ENCODE measurements at regions not wholly inside any gene's neighbourhood (a gene's known extent, or its start where the extent isn't known, plus 50 kb on each side); places are given as distances from the start of the nearest gene placed in this dataset.
"Not testable (repeated sequence)": the region's sequence is repeated elsewhere in the genome, so short reads cannot be mapped to it uniquely, and the experiment has no call there.

DNA sequence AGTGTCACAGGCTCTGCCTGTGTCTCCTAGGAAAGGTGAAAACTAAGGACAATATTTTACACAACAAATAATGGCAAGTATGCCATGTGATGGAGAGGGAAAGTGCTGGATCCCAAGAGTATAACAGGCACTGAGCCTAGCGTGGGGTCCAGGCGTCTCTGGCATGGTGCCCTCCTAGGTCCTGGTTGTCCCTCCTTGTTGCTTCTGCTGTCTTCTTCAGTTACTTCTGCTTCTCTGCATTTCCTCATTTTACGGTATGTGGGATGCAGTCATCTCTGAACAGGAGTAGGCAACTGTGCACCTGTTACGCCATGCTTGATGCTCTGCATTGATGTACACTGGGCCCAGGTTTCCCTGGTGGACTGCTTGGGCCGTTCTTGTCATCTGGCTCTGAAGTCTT, 1480.8 kb downstream of the FOXD4L5 start:
- not testable (repeated sequence) for DNase-seq

DNA sequence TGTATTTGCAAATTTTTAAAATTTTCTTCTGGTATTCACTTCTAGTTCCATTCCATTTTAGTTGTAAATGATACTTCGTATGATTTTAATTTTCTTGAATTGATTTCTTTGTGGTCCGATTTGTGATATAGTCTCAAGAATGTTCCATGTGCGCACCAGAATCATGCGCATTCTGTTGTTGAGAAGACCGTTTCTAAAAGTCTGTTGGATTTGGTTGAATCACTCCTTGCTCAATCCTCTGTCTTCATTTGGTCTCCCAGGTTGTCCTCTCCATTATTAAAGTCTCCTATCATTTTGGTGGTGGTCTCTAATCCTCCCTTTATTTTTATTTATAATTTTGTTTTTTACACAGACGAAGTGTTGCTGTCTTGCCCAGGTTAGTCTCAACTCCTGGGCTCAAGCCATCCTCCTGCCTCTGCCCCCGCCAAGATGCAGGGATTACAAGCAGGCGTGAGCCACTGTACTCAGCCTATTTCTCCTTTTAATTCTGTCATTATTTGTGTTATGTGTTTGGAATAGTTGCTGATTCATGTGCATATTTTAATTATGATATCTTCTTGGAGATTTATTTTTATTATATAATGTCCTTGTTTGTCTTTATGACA, 1490.8 kb downstream of the FOXD4L5 start:
- not testable (repeated sequence) for DNase-seq

DNA sequence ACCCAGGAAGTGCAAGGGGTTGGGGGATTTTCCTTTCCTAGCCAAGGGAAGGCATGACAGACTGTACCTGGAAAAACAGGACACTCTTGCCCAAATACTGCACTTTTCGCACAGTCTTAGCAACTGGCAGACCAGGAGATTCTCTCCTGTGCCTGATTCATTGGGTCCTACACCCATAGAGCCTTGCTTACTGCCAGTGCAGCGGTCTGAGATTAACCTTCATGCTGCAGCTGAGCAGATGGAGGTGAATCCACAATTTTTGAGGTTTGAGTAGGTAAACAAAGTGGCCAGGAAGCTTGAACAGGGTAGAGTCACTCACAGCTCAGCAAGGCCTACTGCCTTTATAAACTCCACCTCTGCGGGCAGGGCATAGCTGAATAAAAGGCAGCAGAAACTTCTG, 1497.6 kb downstream of the FOXD4L5 start:
- DNase-seq, result not testable (repeated sequence)

DNA sequence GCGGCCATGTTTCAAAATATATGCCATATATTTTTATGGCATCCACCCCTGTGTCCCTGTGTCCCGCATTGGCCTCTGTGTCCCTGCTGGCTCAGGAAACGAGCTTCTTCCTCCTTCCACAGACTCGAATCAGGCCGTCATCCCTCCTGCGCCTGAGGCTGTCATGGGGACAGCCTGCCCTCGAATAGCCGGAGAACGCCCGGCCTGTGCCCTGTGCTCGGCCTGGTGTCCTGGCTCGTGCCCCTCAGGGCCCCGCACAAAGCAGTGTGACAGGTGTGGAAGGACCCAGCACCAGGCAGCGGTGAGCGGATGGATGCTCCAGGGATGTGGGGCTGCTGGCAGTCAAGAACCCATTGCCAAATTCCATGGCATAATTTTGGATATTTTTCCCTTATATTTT, 1500.0 kb downstream of the FOXD4L5 start:
- not testable (repeated sequence) for DNase-seq

DNA sequence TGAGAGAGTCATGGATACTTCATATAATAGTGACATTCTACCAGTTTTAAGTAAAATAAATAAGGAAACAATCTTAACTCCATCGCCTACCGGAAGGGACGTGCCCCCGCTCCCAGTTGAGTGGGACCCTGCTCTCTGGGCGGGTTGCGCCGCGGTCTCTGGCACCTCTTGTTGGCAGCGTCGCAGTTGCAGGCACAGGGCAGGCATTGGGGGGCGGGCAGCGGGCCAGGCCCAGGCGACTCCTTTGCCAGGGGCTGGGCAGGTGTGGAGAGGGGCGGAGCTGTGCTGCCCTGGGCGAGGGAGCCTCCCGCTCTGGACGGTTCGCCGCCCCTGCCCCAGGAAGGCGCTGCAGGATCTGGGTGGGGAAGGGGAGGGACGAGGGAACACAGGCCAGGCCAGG, 1500.6 kb downstream of the FOXD4L5 start:
- not testable (repeated sequence) for DNase-seq

DNA sequence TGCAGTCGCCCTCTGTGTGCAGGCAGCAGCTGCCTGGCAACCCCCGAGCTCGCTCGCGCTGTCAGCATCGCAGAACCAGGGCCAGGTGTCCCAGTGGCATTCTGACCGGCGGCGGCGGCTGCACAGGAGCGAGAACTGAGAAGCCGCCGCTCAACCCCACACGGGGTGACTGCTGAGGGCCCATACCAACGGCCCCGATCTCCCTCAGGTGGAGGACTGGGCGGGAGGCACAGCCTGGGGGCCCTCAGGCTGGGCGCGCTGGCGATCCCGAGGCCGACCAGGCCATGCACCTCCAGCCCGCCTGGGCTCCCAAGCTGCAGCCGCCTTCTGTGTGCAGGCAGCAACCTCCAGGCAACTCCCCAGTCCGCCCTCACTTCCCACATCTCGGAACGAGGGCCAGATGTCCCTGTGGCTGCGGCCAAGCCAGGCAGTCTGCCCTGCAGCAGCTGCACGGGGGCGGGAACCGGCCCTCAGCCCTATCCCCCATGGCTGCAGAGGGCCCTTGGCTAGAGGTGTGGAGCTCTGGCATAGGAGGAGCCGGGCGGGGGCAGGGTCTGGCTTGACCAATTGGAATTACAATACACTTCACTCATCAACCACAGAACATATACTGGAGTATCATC, 1503.1 kb downstream of the FOXD4L5 start:
- DNase-seq, result not testable (repeated sequence)

DNA sequence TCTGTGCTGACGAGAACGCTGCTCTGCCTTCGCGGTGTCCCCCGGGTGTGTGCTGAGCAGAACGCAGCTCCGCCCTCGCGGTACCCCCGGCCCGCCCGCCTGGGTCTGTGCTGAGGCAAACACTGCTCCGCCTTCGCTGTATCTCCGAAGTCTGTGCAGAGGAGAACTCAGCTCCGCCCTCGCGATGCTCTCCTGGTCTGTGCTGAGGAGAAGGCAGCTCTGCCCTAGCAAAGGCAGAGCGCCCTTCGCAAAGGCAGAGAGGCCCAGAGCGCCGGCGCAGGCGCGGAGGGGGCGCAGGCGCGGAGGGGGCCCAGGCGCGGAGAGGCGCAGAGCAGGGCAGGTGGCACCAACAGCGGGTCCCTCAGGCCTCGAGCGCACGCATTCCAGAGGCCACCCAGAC, 1503.6 kb downstream of the FOXD4L5 start:
- DNase-seq, result not testable (repeated sequence)

DNA sequence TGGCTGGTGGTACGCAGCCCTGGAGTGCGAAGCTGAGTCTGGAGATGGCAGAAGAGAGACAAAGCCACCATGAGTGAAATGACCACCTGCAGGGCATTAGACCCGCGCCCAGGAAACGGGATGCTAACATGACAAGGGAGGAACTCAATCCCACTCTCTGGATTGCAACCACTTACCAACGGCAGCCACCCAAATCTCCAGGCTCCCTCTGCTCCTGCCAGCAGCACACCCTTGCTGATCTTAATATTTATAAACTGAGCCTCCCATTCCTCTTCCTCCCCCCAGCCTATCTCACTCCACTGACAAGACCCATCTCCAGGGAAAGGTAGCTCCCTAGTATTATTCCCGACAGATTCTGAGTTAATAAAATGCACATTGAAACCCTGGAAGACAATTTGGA, 1508.8 kb downstream of the FOXD4L5 start:
- not testable (repeated sequence) for DNase-seq

DNA sequence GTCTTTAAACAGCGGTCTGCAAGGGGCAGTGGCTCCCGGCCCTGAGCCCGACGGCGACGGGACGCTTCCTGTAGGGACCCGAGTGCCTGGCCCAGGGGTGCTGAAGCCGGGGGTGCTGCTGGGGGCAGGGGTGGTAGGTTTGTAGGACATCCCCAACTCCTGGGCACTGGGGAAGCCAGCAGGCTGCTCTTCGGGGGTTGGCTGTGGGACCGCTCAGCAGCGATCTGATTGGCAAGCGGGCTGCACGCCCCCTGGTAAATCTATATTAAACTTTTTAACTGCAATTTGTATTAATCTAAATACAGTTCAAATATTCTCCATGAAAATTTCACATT, 1510.0 kb downstream of the FOXD4L5 start:
- DNase-seq, result not testable (repeated sequence)

DNA sequence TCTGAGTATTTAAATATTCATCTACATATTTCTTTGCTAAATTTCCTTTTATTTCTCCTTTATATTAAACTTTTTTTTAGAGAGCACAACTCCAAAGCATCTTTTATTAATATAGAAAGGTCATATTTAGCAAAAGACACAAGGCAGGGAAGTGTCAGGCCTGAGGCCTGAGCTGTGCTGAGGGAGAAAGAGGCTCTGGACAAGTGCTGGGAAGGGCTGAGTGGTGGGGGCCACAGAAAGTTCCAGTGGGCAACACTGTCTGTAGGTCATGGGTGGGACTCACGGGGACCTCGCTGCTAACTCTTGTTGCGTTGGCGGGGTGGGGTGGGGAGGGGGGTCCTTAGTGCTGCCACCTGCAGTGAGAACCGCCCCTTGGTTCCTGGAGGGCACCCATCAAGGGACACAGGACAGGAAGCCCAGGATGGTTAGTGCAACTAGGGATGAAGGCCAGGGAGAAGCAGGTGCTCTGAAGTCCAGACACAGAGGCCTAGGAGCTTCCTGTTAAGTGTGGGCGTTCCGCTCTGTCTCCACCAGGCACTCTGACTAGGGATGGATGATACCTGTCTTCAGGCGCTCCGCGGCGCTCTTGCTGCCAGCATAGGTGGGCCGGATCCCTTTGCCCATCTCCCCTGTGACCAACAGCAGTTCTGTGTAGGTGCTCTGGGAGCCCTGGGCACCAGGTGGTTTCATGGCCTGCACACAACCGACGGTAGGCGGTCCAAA, 1510.5 kb downstream of the FOXD4L5 start:
- DNase-seq, result not testable (repeated sequence)

DNA sequence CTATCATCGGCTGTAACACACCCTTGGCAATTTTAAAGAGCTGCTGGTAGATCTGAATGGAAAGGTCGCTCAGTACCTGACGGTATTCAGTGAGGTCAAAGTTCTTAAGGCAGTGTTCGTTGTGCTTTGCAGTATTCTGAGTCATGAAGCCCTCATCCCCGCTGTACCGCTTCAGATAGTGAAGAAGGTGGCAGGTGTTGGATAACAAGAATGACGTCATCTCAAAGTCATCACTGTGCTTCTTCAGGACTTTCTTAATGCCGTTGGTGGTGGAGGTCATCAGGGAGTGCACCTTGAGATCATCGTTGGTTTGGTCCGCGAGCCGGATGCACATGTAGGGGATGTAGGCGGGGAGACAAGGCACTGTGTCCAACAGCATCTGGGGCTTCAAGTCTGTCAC, 1522.8 kb downstream of the FOXD4L5 start:
- not testable (repeated sequence) for DNase-seq

DNA sequence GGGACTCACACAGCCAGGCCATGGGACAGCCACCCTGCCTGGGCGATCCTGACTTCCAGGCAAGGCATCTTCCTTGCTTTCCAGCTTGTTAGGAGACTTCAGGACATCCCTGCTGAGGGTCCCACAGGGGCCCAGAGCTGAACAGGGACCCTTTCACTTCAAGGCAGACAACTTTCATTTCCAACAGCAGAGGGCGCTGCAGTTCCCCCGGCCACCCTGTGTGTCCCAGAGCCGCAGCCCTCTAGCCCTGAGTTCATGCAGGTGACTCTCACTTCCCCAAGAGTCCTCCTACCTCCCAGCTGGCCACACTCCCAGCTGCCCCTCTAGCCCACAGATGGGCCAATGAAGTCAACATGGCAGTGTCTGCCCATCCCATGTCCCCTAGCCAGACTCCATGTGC, 1556.0 kb downstream of the FOXD4L5 start:
- DNase-seq, result not testable (repeated sequence)

DNA sequence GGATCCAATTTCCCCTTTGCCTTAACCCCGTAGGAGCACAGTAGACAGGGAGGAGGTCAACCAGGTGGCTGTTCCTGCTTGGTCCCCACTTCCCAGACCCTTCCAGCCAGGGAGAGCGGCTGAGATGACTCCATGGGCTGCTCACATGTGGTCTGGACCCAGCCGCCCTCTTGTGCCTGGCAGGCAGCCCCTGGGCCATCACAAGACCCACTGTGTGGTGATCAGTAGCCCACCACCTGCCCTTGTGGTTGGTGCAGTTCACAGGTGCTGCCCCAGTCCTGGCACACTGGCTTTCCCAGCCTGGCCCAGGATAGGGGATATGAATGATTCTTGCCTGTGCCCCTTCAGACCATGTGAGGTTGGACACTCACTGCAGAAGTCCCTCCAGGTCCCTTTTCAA, 1556.7 kb downstream of the FOXD4L5 start:
- no peak for DNase-seq

DNA sequence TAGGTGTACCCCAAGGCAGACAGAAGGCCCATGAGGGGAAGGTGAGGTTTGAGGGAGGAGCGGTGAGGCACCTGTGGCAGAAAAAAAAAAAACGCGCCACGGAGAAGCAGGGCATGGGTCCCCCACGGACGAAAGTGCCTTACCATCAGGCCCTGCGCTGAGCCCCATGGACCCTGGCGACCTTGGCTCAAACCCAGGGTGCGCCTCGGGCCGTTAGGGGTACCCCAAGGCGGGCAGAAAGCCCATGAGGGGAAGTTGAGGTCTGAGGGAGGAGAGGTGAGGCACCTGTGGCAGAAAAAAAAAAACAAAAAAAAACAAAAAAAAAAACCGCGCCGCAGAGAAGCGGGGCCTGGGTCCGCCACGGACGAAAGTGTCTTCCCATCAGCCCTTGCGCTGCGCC, 1576.7 kb downstream of the FOXD4L5 start:
- not testable (repeated sequence) for DNase-seq

DNA sequence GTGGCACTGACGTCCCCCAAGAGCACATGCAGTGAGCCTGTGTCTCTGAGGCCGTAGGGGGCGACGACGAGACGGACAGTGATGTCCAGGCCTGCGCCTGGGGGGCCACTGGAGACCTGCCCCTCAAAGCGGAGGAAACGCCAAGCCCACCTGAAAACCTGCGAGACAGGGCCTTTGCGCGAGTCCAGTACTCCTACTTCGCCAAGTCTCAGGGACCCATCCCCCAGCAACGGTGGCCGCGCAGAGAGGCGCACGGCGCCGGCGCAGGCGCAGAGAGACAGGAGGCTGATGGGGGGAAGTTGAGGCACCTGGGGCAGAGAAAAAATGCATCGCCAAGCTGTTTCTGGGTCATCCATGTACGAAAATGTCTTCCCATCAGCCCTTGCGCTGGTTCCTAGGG, 1580.6 kb downstream of the FOXD4L5 start:
- not testable (repeated sequence) for DNase-seq

DNA sequence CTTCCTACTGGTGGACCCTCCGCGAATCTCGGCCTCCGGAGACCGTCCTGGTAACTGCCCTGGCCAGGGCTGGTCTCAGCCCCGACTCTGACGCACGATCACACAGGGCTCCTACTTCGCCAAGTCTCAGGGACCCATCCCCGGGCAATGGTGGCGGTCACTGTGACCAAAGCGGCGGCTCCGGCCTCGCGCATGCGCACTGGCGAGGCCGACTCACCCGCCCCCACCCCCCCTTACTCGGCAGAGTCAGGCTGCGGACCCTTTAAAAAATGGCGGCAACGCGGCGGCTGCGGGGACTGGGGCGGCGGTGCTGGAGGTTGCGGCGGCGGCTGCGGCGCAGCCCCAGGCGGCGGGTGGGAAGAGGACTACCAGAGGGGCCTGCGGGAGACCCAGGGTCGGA, 1581.3 kb downstream of the FOXD4L5 start:
- DNase-seq, result peak; percentile 34

DNA sequence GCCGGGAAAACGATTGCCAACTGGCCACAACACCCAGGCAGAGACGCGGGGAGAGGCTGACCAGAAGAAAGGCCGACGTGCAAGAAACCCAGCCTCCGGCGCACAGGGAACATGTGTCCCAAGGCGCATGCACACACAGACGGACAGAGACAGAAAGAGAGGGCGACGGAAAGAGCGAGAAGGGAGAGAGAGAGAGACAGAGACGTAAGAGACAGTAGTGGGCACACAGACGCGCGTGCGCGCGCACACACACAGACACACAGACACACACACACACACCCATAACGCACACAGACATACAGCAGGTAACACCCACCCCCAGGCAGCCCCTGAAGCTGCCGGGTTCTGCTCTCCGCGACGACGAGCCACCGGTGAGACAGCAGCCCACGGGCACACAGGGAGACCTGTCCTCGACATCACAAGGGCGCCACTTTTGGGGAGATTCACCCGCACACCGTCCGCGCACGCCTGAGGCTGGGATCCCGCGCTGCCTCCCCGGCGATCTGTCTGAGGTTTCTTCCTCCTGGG, 1581.8 kb downstream of the FOXD4L5 start:
- not testable (repeated sequence) for DNase-seq

Data from activated CD8-positive, alpha-beta memory T cell treated with anti-CD3 and anti-CD28 coated beads, Interleukin-2, amount 50 U/mL, for 4 hours (primary cell).